NCI-H2107 (cell line): ENCODE measurements at regions not wholly inside any gene's neighbourhood (a gene's known extent, or its start where the extent isn't known, plus 50 kb on each side); places are given as distances from the start of the nearest gene placed in this dataset.
"Not testable (repeated sequence)": the region's sequence is repeated elsewhere in the genome, so short reads cannot be mapped to it uniquely, and the experiment has no call there.

ENCODE experiments used
- DNase-seq: peaks from one replicate; lab custom pipeline; 2025; lab: John Stamatoyannopoulos, UW

- DNase-seq, result no peak
Observed at GRCh38 chr14:106528717-106529116, 1002.3 kb downstream of the TMEM121 start.

- DNase-seq, result no peak
Observed at GRCh38 chr14:106530031-106530422, 1003.6 kb downstream of the TMEM121 start.

GRCh38 chr14:106530423-106531107 lies 1004.2 kb downstream of the TMEM121 start:
- no peak for DNase-seq

- DNase-seq, result not testable (repeated sequence)
Observed at GRCh38 chr14:106537597-106537996, 1011.2 kb downstream of the TMEM121 start.

GRCh38 chr14:106538201-106538600 lies 1011.8 kb downstream of the TMEM121 start:
- DNase-seq, result no peak

GRCh38 chr14:106547735-106548434 lies 1021.5 kb downstream of the TMEM121 start:
- no peak for DNase-seq

- no peak for DNase-seq
Observed at GRCh38 chr14:106549064-106549463, 1022.7 kb downstream of the TMEM121 start.

- peak; percentile 47 for DNase-seq
Observed at GRCh38 chr14:106551265-106551664, 1024.9 kb downstream of the TMEM121 start.

GRCh38 chr14:106556211-106556610 lies 1029.8 kb downstream of the TMEM121 start:
- not testable (repeated sequence) for DNase-seq

- DNase-seq, result peak; percentile 63
Observed at GRCh38 chr14:106556665-106557289, 1030.4 kb downstream of the TMEM121 start.

GRCh38 chr14:106562451-106562850 lies 1036.1 kb downstream of the TMEM121 start:
- DNase-seq, result no peak

GRCh38 chr14:106564058-106564643 lies 1037.8 kb downstream of the TMEM121 start:
- DNase-seq, result peak; percentile 18

GRCh38 chr14:106578481-106578880 lies 1052.1 kb downstream of the TMEM121 start:
- DNase-seq, result peak; percentile 86

GRCh38 chr14:106579084-106579483 lies 1052.7 kb downstream of the TMEM121 start:
- no peak for DNase-seq

- no peak for DNase-seq
Observed at GRCh38 chr14:106585692-106586091, 1059.3 kb downstream of the TMEM121 start.

- peak; percentile 81 for DNase-seq
Observed at GRCh38 chr14:106586098-106586704, 1059.8 kb downstream of the TMEM121 start.

GRCh38 chr14:106591539-106591938 lies 1065.2 kb downstream of the TMEM121 start:
- DNase-seq, result not testable (repeated sequence)

GRCh38 chr14:106592115-106592852 lies 1065.9 kb downstream of the TMEM121 start:
- not testable (repeated sequence) for DNase-seq

GRCh38 chr14:106599209-106599608 lies 1072.8 kb downstream of the TMEM121 start:
- DNase-seq, result no peak

- peak; percentile 92 for DNase-seq
Observed at GRCh38 chr14:106605548-106606448, 1079.4 kb downstream of the TMEM121 start.
